HCT116 (cell line): ENCODE measurements at regions not wholly inside any gene's neighbourhood (a gene's known extent, or its start where the extent isn't known, plus 50 kb on each side); places are given as distances from the start of the nearest gene placed in this dataset.

ENCODE experiments used
- ATAC-seq: fragments of 200-7000 bp; cut with Tn5 transposase; 2 replicates; pipeline ENCODE4 v1.9.1; 2020; ENCODE audit warnings: mild to moderate bottlenecking, moderate library complexity
- BruUV-seq: library from RNA; stranded (reverse); fragments of 400-500 nt; replicated peaks from 2 replicates; lab custom pipeline; 2021; lab: Mats Ljungman, UMichigan
- CTCF ChIA-PET: fragments of 300-600 bp; sonication (Branson Sonifier 250); formaldehyde crosslinking; loops from one replicate; lab custom pipeline; 2021; ENCODE audit warnings: antibody characterized with exemption; lab: Charles Lee
- POLR2A ChIA-PET: fragments of 300-600, 350-600 bp; sonication (Branson Sonifier 250); formaldehyde crosslinking; loops from one replicate; lab custom pipeline; 2021; ENCODE audit warnings: antibody characterized with exemption; lab: Charles Lee
- RAD21 ChIA-PET, 2 experiments: fragments of 300-600 bp; sonication (Branson Sonifier 250); formaldehyde crosslinking; loops; one replicate each; lab custom pipeline; 2023; ENCODE audit warnings: low total read pairs in 2 of 2; ENCODE audit not compliant: uncharacterized antibody in 2 of 2, unreplicated experiment in 2 of 2, low non-redundant PET in 1 of 2; lab: Charles Lee
- DNase-seq: peaks from one replicate; pipeline ENCODE4 v3.0.0-alpha.2; 2010; ENCODE audit warnings: low read depth, low spot score
- H2AFZ ChIP-seq: fragments of 200-600 bp; shearing (Covaris generic), sonication (generic); 2 replicates; pipeline ENCODE4 v1.6.1; 2017; ENCODE audit warnings: low read depth, mixed run types, mixed read lengths, antibody characterized with exemption, low read length; ENCODE audit not compliant: poor library complexity, severe bottlenecking
- H3K27ac ChIP-seq: 2 replicates; pipeline ENCODE4 v1.5.1; 2012; ENCODE audit warnings: low read depth, low read length
- H3K27me3 ChIP-seq: fragments of 200-600 bp; sonication (generic); 2 replicates; pipeline ENCODE4 v1.6.1; 2016; ENCODE audit warnings: mixed run types, low read length, mixed read lengths; ENCODE audit not compliant: insufficient read depth
- H3K36me3 ChIP-seq, 2 experiments: fragments of 200-500 bp in 1 of 2; fragments of 200-600 bp in 1 of 2; sonication (Bioruptor generic) in 1 of 2; sonication (generic) in 1 of 2; 2 replicates each; pipeline versions ENCODE4 v1.5.1 to v1.6.1; 2014 to 2016; ENCODE audit warnings: low read length in 2 of 2, inconsistent platforms in 1 of 2, mixed read lengths in 1 of 2, mixed run types in 1 of 2; ENCODE audit not compliant: insufficient read depth in 2 of 2, control insufficient read depth in 1 of 2
- H3K4me1 ChIP-seq, 2 experiments: fragments of 200-600 bp in 1 of 2; sonication (generic) in 1 of 2; 2 replicates each; pipeline versions ENCODE4 v1.5.1 to v1.6.1; 2012 to 2017; ENCODE audit warnings: low read length in 2 of 2, inconsistent platforms in 1 of 2, mild to moderate bottlenecking in 1 of 2, mixed read lengths in 1 of 2, mixed run types in 1 of 2, moderate library complexity in 1 of 2; ENCODE audit not compliant: insufficient read depth in 2 of 2, control insufficient read depth in 1 of 2
- H3K4me2 ChIP-seq: fragments of 200-600 bp; sonication (generic); 2 replicates; pipeline ENCODE4 v1.6.1; 2017; ENCODE audit warnings: mixed run types, low read length, mixed read lengths
- H3K4me3 ChIP-seq, 2 experiments: fragments of 200-600 bp in 1 of 2; sonication (generic) in 1 of 2; replicated peaks in 1 of 2; 2 replicates each; pipeline ENCODE4 v1.5.1; 2011 to 2016; ENCODE audit warnings: low read length in 2 of 2, control low read depth in 1 of 2, low read depth in 1 of 2, mild to moderate bottlenecking in 1 of 2, mixed read lengths in 1 of 2, mixed run types in 1 of 2
- H3K79me2 ChIP-seq: fragments of 200-600 bp; sonication (generic); 2 replicates; pipeline ENCODE4 v1.6.1; 2017; ENCODE audit warnings: mild to moderate bottlenecking, mixed run types, low read length, moderate library complexity, mixed read lengths; ENCODE audit not compliant: insufficient read depth
- H3K9ac ChIP-seq: fragments of 200-600 bp; sonication (generic); 2 replicates; pipeline ENCODE4 v1.6.1; 2016; ENCODE audit warnings: low read length, mixed read lengths
- H3K9me2 ChIP-seq: fragments of 200-600 bp; sonication (generic), shearing (Covaris generic); 2 replicates; pipeline ENCODE4 v1.6.1; 2017; ENCODE audit warnings: mixed run types, mild to moderate bottlenecking, moderate library complexity; ENCODE audit not compliant: insufficient read depth
- H3K9me3 ChIP-seq, 2 experiments: fragments of 200-500 bp in 1 of 2; fragments of 200-600 bp in 1 of 2; sonication (Bioruptor generic) in 1 of 2; sonication (generic) in 1 of 2; 2 replicates each; pipeline ENCODE4 v1.6.1; 2014 to 2017; ENCODE audit warnings: low read length in 2 of 2, mixed read lengths in 2 of 2, inconsistent platforms in 1 of 2, low read depth in 1 of 2, mild to moderate bottlenecking in 1 of 2, mixed run types in 1 of 2, moderate library complexity in 1 of 2; ENCODE audit not compliant: control insufficient read depth in 1 of 2, insufficient read depth in 1 of 2
- H4K20me1 ChIP-seq: fragments of 200-600 bp; sonication (generic), shearing (Covaris generic); 2 replicates; pipeline ENCODE4 v1.6.1; 2017; ENCODE audit warnings: mixed run types, mild to moderate bottlenecking, moderate library complexity; ENCODE audit not compliant: insufficient read depth
- CBX3 ChIP-seq: IDR thresholded peaks from 2 replicates; pipeline ENCODE4 v1.6.1; 2012; ENCODE audit warnings: low read depth
- CEBPB ChIP-seq: IDR thresholded peaks from 2 replicates; pipeline ENCODE4 v1.6.1; 2012; ENCODE audit warnings: low read depth
- EZH2 ChIP-seq: fragments of 200-600 bp; sonication (generic); IDR thresholded peaks from 2 replicates; pipeline ENCODE4 v1.6.1; 2017; ENCODE audit warnings: antibody characterized with exemption, mixed run types
- EZH2phosphoT487 ChIP-seq: fragments of 200-600 bp; IDR thresholded peaks from 2 replicates; pipeline ENCODE4 v1.6.1; 2018; ENCODE audit warnings: antibody characterized with exemption, borderline replicate concordance
- JUND ChIP-seq: IDR thresholded peaks from 2 replicates; pipeline ENCODE4 v1.6.1; 2012
- POLR2A ChIP-seq: IDR thresholded peaks from 2 replicates; pipeline ENCODE4 v1.7.0; 2011; ENCODE audit warnings: borderline replicate concordance; ENCODE audit not compliant: insufficient read depth, insufficient read length; ENCODE audit errors: extremely low read depth
- POLR2AphosphoS5 ChIP-seq: IDR thresholded peaks from 2 replicates; pipeline ENCODE4 v1.6.1; 2011; ENCODE audit warnings: mild to moderate bottlenecking, low read depth, low read length, moderate library complexity
- RAD21 ChIP-seq: IDR thresholded peaks from 2 replicates; pipeline ENCODE4 v1.6.1; 2012; ENCODE audit warnings: low read depth, mild to moderate bottlenecking
- SIN3A ChIP-seq: IDR thresholded peaks from 2 replicates; pipeline ENCODE4 v1.6.1; 2012; ENCODE audit warnings: low read depth
- SRF ChIP-seq: IDR thresholded peaks from 2 replicates; pipeline ENCODE4 v1.6.1; 2012; ENCODE audit warnings: low read depth
- TCF7L2 ChIP-seq: IDR thresholded peaks from 2 replicates; pipeline ENCODE4 v1.7.0; 2011; ENCODE audit warnings: borderline replicate concordance, inconsistent platforms; ENCODE audit not compliant: insufficient read depth, insufficient read length; ENCODE audit errors: extremely low read depth
- ZFX ChIP-seq: fragments of 450-650 bp; IDR thresholded peaks from 2 replicates; pipeline ENCODE4 v1.6.1; 2017
- ZNF274 ChIP-seq: fragments of 200-500 bp; sonication (Bioruptor generic); IDR thresholded peaks from 2 replicates; pipeline ENCODE4 v1.6.1; 2014; ENCODE audit warnings: mild to moderate bottlenecking, low read depth, low read length, inconsistent platforms
- intact Hi-C: fragments of 100-400 bp; cut with micrococcal nuclease; formaldehyde crosslinking; loops from 2 replicates; pipeline ENCODE4 v1.10.0; 2022
- TF ChIP-seq, protein P1 (sequence below): IDR thresholded peaks from 2 replicates; pipeline ENCODE4 v1.6.1; 2012
- TF ChIP-seq, protein P2 (sequence below): IDR thresholded peaks from 2 replicates; pipeline ENCODE4 v1.6.1; 2012; ENCODE audit warnings: low read depth
- TF ChIP-seq, protein P3 (sequence below): IDR thresholded peaks from 2 replicates; pipeline ENCODE4 v1.6.1; 2011; ENCODE audit warnings: mild to moderate bottlenecking, low read length, moderate library complexity; ENCODE audit not compliant: insufficient replicate concordance; ENCODE audit errors: extremely low read depth

DNA sequence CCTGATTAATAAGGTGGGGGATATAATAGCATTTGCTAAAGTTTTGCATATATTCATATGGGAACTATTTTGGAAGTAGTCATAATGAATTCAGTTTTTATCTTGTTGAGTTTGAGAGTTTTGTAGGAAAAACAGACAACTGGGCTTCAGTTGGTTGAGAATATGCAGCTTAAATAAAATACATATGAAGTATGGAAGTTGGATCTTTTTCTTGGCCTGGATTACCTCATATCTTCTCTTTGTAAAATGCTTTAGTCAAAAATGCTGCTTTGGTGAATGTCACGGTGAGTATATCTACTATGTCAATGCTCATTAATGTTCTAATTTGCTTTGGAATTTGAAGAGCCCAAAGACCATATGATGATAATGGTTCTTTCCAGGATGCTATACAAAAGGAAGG is 552.2 kb upstream of the LMO3 start:
- Histone ChIP-seq H3K4me2 (no peak overlapping the region), H3K27me3 (no peaks in the 10 kb centered on the region), H4K20me1 (no peaks in the 10 kb centered on the region), H2AFZ (no peak overlapping the region), H3K9ac (no peak overlapping the region), H3K9me2 (no peaks in the 10 kb centered on the region), H3K79me2 (no peaks in the 10 kb centered on the region), H3K36me3 (no peaks in the 10 kb centered on the region), H3K4me1 (no peaks in the 10 kb centered on the region), H3K4me3 (no peak overlapping the region), H3K27ac (no peak overlapping the region), H3K9me3 (no peaks in the 10 kb centered on the region; a peak in 1 of 4 replicates)
- intact Hi-C loops: no loop called here
- TF ChIP-seq SIN3A (no peak), POLR2AphosphoS5 (no peak), SRF (no peak), JUND (no peak), CEBPB (no peak), CBX3 (no peak), RAD21 (no peak), EZH2 (no peak), EZH2phosphoT487 (no peak)
- no TSS peak for BruUV-seq
- no peak for ATAC-seq
- ChIA-PET RAD21 (no interaction called here), POLR2A (no interaction called here), CTCF (no interaction called here)
- no peak for DNase-seq

DNA sequence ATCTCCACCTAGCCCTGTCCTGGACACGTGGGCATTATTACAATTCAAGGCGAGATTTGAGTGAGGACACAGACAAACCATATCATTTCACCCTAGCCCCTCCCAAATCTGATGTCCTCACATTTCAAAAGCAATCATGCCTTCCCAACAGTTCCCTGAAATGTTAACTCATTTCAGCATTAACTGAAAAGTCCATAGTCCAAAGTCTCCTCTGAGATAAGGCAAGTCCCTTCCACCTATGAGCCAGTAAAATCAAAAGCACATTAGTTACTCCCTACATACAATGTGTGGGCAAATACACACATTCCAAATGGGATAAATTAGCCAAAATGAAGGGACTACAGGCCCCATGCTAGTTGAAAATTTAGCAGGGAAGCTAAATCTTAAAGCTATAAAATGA is 546.0 kb upstream of the LMO3 start:
- Histone ChIP-seq H3K27me3 (no peaks in the 10 kb centered on the region), H3K36me3 (no peaks in the 10 kb centered on the region), H3K79me2 (no peaks in the 10 kb centered on the region), H3K4me2 (no peak overlapping the region), H3K4me3 (no peak overlapping the region), H3K4me1 (no peaks in the 10 kb centered on the region), H3K9me3 (peaks cover 0 to 4% of the 10 kb centered on the region in 2 experiments; a peak in 2 of 4 replicates), H2AFZ (no peak overlapping the region), H3K9me2 (no peaks in the 10 kb centered on the region), H3K9ac (no peak overlapping the region), H3K27ac (no peak overlapping the region), H4K20me1 (no peaks in the 10 kb centered on the region; the same call in 1 of the 2 replicates)
- ChIA-PET CTCF (no interaction called here), POLR2A (no interaction called here), RAD21 (no interaction called here)
- ATAC-seq: no peak
- BruUV-seq: no TSS peak
- DNase-seq: no peak
- intact Hi-C loops: no loop called here
- TF ChIP-seq, protein P1, sequence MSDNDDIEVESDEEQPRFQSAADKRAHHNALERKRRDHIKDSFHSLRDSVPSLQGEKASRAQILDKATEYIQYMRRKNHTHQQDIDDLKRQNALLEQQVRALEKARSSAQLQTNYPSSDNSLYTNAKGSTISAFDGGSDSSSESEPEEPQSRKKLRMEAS: no peak
- TF ChIP-seq ZFX (no peak), CBX3 (no peak), SRF (no peak), EZH2phosphoT487 (no peak), TCF7L2 (no peak), POLR2A (no peak), ZNF274 (no peak), EZH2 (no peak), SIN3A (no peak), CEBPB (no peak), JUND (no peak)
- TF ChIP-seq, protein P2, sequence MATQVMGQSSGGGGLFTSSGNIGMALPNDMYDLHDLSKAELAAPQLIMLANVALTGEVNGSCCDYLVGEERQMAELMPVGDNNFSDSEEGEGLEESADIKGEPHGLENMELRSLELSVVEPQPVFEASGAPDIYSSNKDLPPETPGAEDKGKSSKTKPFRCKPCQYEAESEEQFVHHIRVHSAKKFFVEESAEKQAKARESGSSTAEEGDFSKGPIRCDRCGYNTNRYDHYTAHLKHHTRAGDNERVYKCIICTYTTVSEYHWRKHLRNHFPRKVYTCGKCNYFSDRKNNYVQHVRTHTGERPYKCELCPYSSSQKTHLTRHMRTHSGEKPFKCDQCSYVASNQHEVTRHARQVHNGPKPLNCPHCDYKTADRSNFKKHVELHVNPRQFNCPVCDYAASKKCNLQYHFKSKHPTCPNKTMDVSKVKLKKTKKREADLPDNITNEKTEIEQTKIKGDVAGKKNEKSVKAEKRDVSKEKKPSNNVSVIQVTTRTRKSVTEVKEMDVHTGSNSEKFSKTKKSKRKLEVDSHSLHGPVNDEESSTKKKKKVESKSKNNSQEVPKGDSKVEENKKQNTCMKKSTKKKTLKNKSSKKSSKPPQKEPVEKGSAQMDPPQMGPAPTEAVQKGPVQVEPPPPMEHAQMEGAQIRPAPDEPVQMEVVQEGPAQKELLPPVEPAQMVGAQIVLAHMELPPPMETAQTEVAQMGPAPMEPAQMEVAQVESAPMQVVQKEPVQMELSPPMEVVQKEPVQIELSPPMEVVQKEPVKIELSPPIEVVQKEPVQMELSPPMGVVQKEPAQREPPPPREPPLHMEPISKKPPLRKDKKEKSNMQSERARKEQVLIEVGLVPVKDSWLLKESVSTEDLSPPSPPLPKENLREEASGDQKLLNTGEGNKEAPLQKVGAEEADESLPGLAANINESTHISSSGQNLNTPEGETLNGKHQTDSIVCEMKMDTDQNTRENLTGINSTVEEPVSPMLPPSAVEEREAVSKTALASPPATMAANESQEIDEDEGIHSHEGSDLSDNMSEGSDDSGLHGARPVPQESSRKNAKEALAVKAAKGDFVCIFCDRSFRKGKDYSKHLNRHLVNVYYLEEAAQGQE: no peak
- TF ChIP-seq, protein P3, sequence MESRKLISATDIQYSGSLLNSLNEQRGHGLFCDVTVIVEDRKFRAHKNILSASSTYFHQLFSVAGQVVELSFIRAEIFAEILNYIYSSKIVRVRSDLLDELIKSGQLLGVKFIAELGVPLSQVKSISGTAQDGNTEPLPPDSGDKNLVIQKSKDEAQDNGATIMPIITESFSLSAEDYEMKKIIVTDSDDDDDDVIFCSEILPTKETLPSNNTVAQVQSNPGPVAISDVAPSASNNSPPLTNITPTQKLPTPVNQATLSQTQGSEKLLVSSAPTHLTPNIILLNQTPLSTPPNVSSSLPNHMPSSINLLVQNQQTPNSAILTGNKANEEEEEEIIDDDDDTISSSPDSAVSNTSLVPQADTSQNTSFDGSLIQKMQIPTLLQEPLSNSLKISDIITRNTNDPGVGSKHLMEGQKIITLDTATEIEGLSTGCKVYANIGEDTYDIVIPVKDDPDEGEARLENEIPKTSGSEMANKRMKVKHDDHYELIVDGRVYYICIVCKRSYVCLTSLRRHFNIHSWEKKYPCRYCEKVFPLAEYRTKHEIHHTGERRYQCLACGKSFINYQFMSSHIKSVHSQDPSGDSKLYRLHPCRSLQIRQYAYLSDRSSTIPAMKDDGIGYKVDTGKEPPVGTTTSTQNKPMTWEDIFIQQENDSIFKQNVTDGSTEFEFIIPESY: no peak
